NCI-H774 (cell line): ENCODE measurements at regions not wholly inside any gene's neighbourhood (a gene's known extent, or its start where the extent isn't known, plus 50 kb on each side); places are given as distances from the start of the nearest gene placed in this dataset.

Experiments used
- DNase-seq: peaks from one replicate; lab custom pipeline; 2025; lab: John Stamatoyannopoulos, UW

- no peak for DNase-seq
These were observed 50.2 kb upstream of the DAB2IP start for GRCh38 chr9:121601194-121601593.
